HAP-1 (cell line): ENCODE measurements at regions not wholly inside any gene's neighbourhood (a gene's known extent, or its start where the extent isn't known, plus 50 kb on each side); places are given as distances from the start of the nearest gene placed in this dataset.
"Not testable (repeated sequence)": the region's sequence is repeated elsewhere in the genome, so short reads cannot be mapped to it uniquely, and the experiment has no call there.

Experiments
- DNase-seq, 2 experiments: peaks; one replicate each; pipeline ENCODE4 v3.0.0-alpha.2; 2016 to 2020; ENCODE audit warnings: low spot score in 2 of 2
- H3K27me3 ChIP-seq: fragments of 250-450 bp; sonication (Bioruptor Pico); 2 replicates; pipeline ENCODE4 v1.5.1; 2020; ENCODE audit warnings: low read depth, mild to moderate bottlenecking, moderate library complexity
- H3K36me3 ChIP-seq: fragments of 250-450 bp; sonication (Bioruptor Pico); replicated peaks from 2 replicates; pipeline ENCODE4 v1.5.1; 2020; ENCODE audit warnings: mild to moderate bottlenecking
- H3K4me1 ChIP-seq: fragments of 250-450 bp; sonication (Bioruptor Pico); 2 replicates; pipeline ENCODE4 v1.5.1; 2020; ENCODE audit warnings: mild to moderate bottlenecking
- H3K4me3 ChIP-seq: fragments of 250-450 bp; sonication (Bioruptor Pico); 2 replicates; pipeline ENCODE4 v1.5.1; 2020; ENCODE audit warnings: mild to moderate bottlenecking, moderate library complexity
- H3K9me3 ChIP-seq: fragments of 250-450 bp; sonication (Bioruptor Pico); 2 replicates; pipeline ENCODE4 v1.5.1; 2020; ENCODE audit warnings: mild to moderate bottlenecking, moderate library complexity
- in situ Hi-C: fragments of 300-500 bp; cut with MboI; formaldehyde crosslinking; loops from 3 replicates; pipeline ENCODE4 v1.14.3; 2020; ENCODE audit warnings: low sequenced_read_pairs, inconsistent platforms, mixed read lengths

DNA sequence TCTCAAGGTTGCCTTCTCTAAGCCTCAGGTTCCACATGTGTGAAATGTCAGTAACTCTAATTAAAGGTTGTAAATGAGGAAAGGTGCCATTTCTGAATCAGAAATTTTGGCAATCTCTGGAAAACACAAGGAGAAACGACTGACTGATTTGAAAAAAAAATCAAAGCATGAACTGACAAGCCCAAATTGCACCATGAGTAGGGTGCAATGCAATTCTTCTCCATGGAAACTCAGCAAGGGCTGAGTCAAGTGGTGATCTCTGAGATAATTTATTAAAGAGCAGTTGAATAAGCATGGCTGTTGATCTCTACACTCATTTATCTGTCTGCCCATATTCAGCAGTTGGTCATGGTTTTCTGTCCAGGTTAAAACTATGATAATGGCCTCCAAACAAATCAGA is 201.6 kb upstream of the CMC1 start:
- H3K4me1 ChIP-seq, result no peaks in the 10 kb centered on the region
- H3K27me3 ChIP-seq, result no peaks in the 10 kb centered on the region
- no peak for DNase-seq
- no peaks in the 10 kb centered on the region for H3K9me3 ChIP-seq
- no peak overlapping the region for H3K4me3 ChIP-seq
- in situ Hi-C loops, result no loop called here
- no peaks in the 10 kb centered on the region for H3K36me3 ChIP-seq

DNA sequence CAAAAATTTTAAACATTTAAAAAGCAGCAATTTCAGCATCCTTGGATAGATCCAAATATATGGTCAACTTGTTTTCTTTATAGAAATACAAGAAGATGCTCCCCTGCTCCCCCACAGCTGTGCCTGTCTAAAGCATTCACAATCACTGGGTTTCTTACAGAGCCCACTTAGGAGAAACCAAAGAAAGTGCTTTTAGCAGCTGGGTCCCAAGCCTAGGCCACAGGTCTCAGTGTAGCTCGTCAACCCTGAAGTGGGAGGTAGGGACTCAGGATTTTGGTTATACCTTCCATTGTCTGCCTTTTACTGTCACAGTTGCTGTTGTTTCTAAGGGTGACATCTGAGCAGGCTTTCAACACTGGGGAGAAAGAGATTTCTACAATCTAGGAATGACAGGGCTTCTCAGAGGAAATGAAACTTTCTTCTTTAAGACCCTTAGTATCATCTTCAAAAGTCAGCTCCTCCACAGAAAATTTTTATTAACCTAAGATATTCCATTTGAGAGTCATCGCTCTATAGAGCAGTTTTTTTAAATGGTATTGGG is 199.3 kb upstream of the CMC1 start:
- in situ Hi-C loops, result no loop called here
- DNase-seq, result no peak
- Histone ChIP-seq H3K27me3 (no peaks in the 10 kb centered on the region), H3K4me3 (no peak overlapping the region), H3K4me1 (no peaks in the 10 kb centered on the region), H3K9me3 (no peaks in the 10 kb centered on the region), H3K36me3 (no peaks in the 10 kb centered on the region)

DNA sequence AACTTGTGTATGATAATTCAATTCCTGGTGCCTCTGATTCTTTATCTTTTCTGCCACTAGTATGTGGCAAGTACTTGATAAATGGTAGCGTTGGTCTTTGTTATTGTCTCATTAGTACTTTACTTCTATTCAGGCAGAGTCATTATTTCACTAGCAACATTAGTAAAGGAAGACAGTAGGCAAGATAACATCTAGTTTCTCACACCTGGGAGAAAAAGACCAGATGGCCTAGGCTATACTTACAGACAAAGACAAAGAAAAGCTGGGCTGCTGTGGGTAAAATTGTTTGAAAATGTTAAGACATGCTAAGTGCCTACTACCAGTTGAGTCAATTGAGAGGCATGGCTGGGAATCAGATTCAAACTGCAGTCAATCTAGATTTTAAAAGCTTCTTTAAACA is 198.7 kb upstream of the CMC1 start:
- in situ Hi-C loops, result no loop called here
- Histone ChIP-seq H3K4me1 (no peaks in the 10 kb centered on the region), H3K9me3 (no peaks in the 10 kb centered on the region), H3K4me3 (no peak overlapping the region), H3K36me3 (no peaks in the 10 kb centered on the region), H3K27me3 (no peaks in the 10 kb centered on the region)
- DNase-seq, result no peak

DNA sequence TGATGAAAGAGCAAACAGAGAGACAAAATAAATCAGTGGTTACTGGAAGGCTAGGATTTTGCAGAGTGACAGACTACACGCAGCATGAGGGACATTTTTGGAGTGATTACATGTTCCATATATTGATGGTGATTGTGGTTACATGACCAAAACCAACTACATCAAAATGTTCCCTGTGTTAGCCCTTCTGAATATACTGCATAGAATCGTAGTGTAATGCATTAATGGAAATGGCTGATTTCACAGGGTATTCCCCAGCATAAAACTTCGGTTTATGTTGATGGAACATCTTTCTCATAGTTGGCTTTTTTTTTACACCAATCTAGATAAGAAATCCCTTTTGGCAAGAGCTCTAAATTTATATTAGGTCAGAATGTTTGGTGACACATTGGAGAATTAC is 191.3 kb upstream of the CMC1 start:
- in situ Hi-C loops, result no loop called here
- Histone ChIP-seq H3K9me3 (no peaks in the 10 kb centered on the region), H3K27me3 (no peaks in the 10 kb centered on the region), H3K36me3 (no peaks in the 10 kb centered on the region), H3K4me3 (no peak overlapping the region), H3K4me1 (no peaks in the 10 kb centered on the region)
- DNase-seq, result no peak

DNA sequence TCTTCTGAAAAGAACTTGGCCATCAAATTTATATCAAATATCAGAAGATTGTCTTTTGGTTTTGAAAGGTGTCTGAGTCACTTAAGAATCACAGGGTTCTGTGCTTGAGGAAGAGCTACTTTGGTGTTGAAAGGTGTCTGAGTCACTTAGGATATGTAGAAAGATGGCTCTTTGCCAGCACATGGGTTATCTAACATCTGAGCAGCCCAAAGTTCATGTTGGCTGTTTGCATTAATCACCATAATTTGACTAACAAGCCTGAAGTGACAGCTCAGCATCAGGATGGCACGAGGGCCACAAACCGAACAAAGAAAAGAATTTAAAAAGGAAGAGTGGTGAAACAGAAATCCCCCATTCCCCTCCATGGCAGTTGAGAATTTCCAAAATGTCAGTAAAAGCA is 190.5 kb upstream of the CMC1 start:
- in situ Hi-C loops, result no loop called here
- DNase-seq, result no peak
- Histone ChIP-seq H3K36me3 (no peaks in the 10 kb centered on the region), H3K4me1 (no peaks in the 10 kb centered on the region), H3K27me3 (no peaks in the 10 kb centered on the region), H3K9me3 (no peaks in the 10 kb centered on the region), H3K4me3 (no peak overlapping the region)

DNA sequence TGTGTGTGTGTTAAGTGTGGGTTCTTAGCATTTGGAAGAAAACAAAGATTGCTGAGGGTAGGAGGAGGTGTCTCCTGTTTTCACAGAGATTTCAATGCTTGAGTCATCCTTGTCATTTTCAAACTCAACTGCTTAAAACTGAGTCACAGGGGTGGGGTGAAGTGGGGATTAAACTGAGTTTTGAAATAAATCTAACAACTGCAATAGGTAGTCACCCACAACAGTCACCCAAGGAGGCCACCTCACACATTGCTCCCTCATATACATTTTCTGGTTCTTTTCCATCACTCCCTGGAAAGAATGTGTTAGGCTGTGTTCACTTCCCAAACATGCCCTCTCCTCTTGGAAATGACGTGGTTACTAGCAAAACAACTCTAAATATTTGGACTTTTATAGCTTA is 187.7 kb upstream of the CMC1 start:
- Histone ChIP-seq H3K9me3 (no peaks in the 10 kb centered on the region), H3K4me1 (no peaks in the 10 kb centered on the region), H3K27me3 (no peaks in the 10 kb centered on the region), H3K36me3 (no peaks in the 10 kb centered on the region), H3K4me3 (no peak overlapping the region)
- in situ Hi-C loops, result no loop called here
- no peak for DNase-seq

DNA sequence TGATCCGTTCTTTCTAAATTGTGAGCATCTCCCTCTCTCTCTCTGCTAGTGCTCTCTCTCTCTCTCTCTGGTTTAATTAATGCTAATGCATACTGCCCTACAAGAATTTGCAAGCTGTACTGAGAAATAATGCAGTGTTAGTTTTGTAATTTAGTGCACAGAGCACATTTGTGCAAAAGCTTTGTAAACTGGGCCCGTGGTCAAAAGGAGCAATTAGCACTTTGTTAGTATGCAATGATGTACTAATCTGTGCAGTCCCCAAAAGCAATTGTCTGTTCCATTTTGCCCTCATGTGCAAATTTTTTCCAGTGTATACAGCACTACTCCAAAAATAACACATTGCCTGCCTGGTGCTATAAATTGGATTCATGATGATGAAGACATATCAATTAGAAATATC is 184.6 kb upstream of the CMC1 start:
- DNase-seq, result no peak
- no peaks in the 10 kb centered on the region for H3K36me3 ChIP-seq
- H3K4me1 ChIP-seq, result no peaks in the 10 kb centered on the region
- no peak overlapping the region for H3K4me3 ChIP-seq
- in situ Hi-C loops, result no loop called here
- H3K27me3 ChIP-seq, result no peaks in the 10 kb centered on the region
- no peaks in the 10 kb centered on the region for H3K9me3 ChIP-seq

DNA sequence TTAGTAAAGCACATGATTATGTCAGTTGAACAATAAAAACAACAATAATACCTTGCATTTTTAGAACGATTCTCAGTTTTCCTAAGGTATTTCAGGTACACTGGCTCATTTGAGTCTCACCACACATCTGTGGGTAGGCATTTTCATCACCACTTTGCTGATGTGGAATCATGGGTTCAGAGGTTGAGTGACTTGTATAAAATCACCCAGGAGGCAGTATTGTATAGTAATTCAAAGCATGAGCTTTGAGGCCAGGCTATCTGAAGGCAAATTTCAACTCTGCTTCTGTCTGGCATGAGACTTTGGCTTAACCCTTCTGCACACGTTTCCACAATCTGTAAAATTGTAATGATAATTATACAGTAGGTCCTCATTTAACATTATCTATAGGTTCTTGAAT is 183.9 kb upstream of the CMC1 start:
- H3K4me3 ChIP-seq, result no peak overlapping the region
- no peaks in the 10 kb centered on the region for H3K9me3 ChIP-seq
- DNase-seq, result no peak
- in situ Hi-C loops, result no loop called here
- H3K4me1 ChIP-seq, result no peaks in the 10 kb centered on the region
- H3K36me3 ChIP-seq, result no peaks in the 10 kb centered on the region
- H3K27me3 ChIP-seq, result no peaks in the 10 kb centered on the region

DNA sequence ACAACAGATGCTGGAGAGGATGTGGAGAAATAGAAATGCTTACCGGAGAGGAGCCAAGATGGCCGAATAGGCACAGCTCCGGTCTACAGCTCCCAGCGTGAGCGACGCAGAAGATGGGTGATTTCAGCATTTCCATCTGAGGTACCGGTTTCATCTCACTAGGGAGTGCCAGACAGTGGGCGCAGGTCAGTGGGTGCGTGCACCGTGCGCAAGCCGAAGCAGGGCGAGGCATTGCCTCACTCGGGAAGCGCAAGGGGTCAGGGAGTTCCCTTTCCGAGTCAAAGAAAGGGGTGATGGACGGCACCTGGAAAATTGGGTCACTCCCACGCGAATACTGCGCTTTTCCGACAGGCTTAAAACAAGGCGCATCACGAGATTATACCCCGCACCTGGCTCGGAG is 182.2 kb upstream of the CMC1 start:
- DNase-seq, in situ Hi-C loops, H3K9me3 ChIP-seq, H3K4me3 ChIP-seq, H3K27me3 ChIP-seq, H3K4me1 ChIP-seq, H3K36me3 ChIP-seq: not testable (repeated sequence)

DNA sequence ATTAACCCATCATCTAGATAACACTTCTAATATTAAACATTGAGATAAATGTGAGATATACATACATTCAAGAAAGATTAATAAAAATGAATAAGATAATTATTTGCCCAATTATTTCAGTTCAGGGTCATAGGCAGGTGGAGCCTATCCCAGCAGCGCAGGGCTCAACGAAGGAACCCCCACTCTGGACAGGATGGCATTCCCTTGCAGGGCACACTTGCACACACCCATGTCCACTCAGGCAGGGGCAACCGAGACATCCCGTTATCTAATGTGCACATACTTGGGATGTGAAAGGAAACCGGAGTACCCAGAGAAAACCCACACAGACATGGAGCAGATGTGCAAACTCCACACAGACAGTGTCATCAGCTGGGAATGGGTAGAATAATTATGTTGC is 175.4 kb upstream of the CMC1 start:
- Histone ChIP-seq H3K9me3 (no peaks in the 10 kb centered on the region), H3K36me3 (no peaks in the 10 kb centered on the region), H3K4me3 (no peak overlapping the region), H3K27me3 (no peaks in the 10 kb centered on the region), H3K4me1 (no peaks in the 10 kb centered on the region)
- in situ Hi-C loops, result no loop called here
- no peak for DNase-seq

DNA sequence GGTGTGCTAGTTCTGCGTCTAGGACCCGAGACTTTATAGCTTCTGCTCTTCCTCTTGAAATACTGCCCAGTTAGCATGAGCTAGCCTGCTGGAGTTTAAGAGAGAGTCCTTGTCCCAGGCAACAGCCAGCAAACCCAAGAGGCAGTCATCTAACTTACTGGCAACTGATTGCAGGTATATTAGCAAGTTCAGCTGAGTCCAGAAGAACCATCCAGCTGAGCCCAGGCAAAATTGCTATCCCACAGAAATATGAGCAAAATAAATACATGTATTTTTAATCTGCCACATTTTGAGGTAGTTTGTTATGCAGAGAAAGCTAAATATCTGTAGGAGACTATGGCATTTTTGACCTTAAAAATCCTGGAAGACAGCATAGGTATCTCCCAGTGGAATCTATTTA is 174.4 kb upstream of the CMC1 start:
- Histone ChIP-seq H3K4me1 (no peaks in the 10 kb centered on the region), H3K4me3 (no peak overlapping the region), H3K9me3 (no peaks in the 10 kb centered on the region), H3K27me3 (no peaks in the 10 kb centered on the region), H3K36me3 (no peaks in the 10 kb centered on the region)
- in situ Hi-C loops, result no loop called here
- no peak for DNase-seq

DNA sequence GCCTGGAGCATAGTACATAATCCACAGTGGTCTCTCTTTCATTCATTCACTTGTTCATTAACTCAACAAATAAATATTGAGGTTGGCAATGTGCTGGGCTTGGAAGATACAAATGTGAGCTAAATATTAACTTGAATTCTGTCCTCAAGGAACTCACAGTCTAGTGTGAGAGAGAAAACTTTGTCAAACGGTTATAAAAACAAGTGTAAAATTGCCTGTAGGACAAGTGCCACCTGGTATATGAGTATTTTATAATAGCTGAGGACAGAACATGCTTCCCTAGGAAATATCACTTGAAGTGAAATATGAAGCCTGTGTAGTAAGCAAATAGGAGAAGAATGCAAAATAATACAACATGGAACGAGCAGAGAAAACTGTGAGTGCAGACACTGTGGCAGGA is 173.1 kb upstream of the CMC1 start:
- H3K27me3 ChIP-seq, result no peaks in the 10 kb centered on the region
- H3K4me1 ChIP-seq, result no peaks in the 10 kb centered on the region
- in situ Hi-C loops, result no loop called here
- no peak for DNase-seq
- H3K36me3 ChIP-seq, result no peaks in the 10 kb centered on the region
- H3K4me3 ChIP-seq, result no peak overlapping the region
- no peaks in the 10 kb centered on the region for H3K9me3 ChIP-seq

DNA sequence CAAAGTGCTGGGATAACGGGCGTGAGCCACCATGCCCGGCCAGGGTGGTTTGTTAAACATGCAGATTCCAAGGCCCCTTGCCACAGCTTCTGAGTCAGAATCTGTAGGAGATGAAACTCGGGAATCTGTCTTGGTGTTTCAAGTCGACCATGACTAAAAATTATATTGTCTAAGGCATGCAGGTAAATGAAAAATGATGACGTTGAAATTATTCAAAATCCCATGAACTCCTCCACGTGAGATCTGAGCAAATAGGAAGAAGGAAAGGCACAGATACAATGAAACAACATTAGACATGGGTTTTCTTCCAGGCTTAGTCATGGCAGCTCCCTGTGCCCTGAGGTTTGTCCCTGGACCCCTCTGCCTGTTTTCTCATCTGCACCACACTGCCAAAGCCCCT is 172.0 kb upstream of the CMC1 start:
- H3K4me3 ChIP-seq, result no peak overlapping the region
- no peaks in the 10 kb centered on the region for H3K27me3 ChIP-seq
- no peak for DNase-seq
- no peaks in the 10 kb centered on the region for H3K4me1 ChIP-seq
- H3K9me3 ChIP-seq, result no peaks in the 10 kb centered on the region
- no peaks in the 10 kb centered on the region for H3K36me3 ChIP-seq
- in situ Hi-C loops, result no loop called here

DNA sequence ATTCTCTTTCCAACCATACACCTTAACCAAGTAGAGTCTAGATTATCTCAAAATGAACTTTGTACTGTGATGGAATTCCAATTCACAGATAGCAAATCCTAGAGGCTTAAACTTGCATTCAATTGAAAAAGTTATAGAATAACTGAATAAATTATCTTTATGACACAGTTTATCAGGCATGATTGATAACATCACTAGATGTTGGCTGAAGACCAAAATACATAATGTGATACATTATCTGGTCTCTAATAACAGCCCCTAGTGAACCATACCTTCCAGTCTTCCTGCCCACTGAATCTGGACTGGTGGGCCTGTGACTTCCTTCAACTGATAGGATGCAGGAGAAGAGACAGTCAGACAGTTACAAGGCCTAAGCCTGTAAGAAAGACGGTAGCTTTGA is 165.2 kb upstream of the CMC1 start:
- Histone ChIP-seq H3K4me1 (no peaks in the 10 kb centered on the region), H3K36me3 (no peaks in the 10 kb centered on the region), H3K27me3 (no peaks in the 10 kb centered on the region), H3K9me3 (no peaks in the 10 kb centered on the region), H3K4me3 (no peak overlapping the region)
- DNase-seq, result no peak
- in situ Hi-C loops, result no loop called here

DNA sequence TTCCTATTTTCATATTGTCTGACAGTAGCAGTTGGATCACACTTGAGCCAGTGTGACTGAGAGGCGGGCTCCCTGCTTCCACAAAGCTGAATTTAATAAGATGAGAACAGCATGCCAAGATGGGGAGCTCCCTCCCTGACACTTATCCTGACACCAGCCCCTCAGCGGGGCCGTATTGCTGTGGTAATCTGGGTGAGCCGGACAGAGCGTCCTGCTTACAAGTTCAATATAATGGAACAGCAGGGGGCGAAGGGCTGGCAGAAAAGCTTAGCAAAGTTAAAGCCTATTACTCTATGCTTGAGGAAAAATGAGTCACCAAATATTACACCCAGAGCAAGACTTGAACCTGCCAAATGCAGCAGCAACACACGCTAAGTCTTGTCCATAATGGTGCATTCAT is 163.8 kb upstream of the CMC1 start:
- no peaks in the 10 kb centered on the region for H3K27me3 ChIP-seq
- in situ Hi-C loops, result no loop called here
- peak; percentile 21 to 37 for DNase-seq
- no peak overlapping the region for H3K4me3 ChIP-seq
- no peaks in the 10 kb centered on the region for H3K4me1 ChIP-seq
- no peaks in the 10 kb centered on the region for H3K36me3 ChIP-seq
- H3K9me3 ChIP-seq, result no peaks in the 10 kb centered on the region
